ENCODE measurements at regions not wholly inside any gene's neighbourhood (a gene's known extent, or its start where the extent isn't known, plus 50 kb on each side); places are given as distances from the start of the nearest gene placed in this dataset.
A peak's percentile ranks its signal among the peaks of the same experiment; 100 is the strongest.

DNA sequence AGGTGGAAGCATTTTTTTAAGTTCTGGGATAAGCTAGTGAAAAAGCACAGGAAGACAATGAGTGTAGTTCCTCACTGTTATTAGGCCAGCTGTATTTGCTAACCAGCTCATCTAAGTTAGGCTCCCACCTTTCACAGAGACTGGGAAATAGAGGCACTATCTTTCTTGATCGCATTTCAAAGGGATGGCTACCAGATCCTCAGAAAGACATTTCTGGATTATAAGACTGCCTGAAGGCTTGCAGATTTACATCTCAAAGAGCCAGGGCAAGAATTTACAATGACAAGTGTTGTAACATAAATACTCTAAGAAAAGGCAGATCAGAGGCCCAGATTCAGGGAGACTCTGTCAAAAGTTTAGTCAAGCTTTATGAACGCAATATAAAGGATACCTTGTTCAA, 1005.5 kb downstream of the PCDH9 start:
- no peaks in the 10 kb centered on the region for H3K36me3 ChIP-seq (ENCODE audit: low read length)
- TF ChIP-seq, protein P1, sequence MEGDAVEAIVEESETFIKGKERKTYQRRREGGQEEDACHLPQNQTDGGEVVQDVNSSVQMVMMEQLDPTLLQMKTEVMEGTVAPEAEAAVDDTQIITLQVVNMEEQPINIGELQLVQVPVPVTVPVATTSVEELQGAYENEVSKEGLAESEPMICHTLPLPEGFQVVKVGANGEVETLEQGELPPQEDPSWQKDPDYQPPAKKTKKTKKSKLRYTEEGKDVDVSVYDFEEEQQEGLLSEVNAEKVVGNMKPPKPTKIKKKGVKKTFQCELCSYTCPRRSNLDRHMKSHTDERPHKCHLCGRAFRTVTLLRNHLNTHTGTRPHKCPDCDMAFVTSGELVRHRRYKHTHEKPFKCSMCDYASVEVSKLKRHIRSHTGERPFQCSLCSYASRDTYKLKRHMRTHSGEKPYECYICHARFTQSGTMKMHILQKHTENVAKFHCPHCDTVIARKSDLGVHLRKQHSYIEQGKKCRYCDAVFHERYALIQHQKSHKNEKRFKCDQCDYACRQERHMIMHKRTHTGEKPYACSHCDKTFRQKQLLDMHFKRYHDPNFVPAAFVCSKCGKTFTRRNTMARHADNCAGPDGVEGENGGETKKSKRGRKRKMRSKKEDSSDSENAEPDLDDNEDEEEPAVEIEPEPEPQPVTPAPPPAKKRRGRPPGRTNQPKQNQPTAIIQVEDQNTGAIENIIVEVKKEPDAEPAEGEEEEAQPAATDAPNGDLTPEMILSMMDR (IDR thresholded peaks at IDR 0.05; ENCODE audit: insufficient read depth, low read length, poor library complexity, severe bottlenecking): no peak
- no peak for TF ChIP-seq EZH2phosphoT487 (conservative IDR thresholded peaks at IDR 0.05; ENCODE audit: low read length)
- H3K9ac ChIP-seq (ENCODE audit: low read length): no peak overlapping the region
- no peaks in the 10 kb centered on the region for H3K9me3 ChIP-seq (ENCODE audit: insufficient read depth, low read length)
- H3K27ac ChIP-seq (ENCODE audit: low read depth, low read length): no peak overlapping the region
- H2AFZ ChIP-seq (ENCODE audit: low read depth, low read length, severe bottlenecking): peak overlapping the region; percentile 64
- H3F3A ChIP-seq (ENCODE audit: insufficient read depth): no peaks in the 10 kb centered on the region
- H3K4me2 ChIP-seq (ENCODE audit: low read depth, low read length, poor library complexity, severe bottlenecking): no peak overlapping the region
- H3K9me2 ChIP-seq (replicated peaks; ENCODE audit: insufficient read depth, low read length): no peaks in the 10 kb centered on the region
- no peaks in the 10 kb centered on the region for H4K20me1 ChIP-seq (ENCODE audit: low read depth, low read length)
- H3K27me3 ChIP-seq (ENCODE audit: low read length): no peaks in the 10 kb centered on the region
- no peaks in the 10 kb centered on the region for H3K79me2 ChIP-seq (ENCODE audit: insufficient read depth, low read length)
- no peak overlapping the region for H3K4me3 ChIP-seq (ENCODE audit: insufficient read depth, low read length, poor library complexity, severe bottlenecking)

GRCh38 chr13:66222926-66223325, 1007.2 kb downstream of the PCDH9 start:
- no peak overlapping the region for H3K4me3 ChIP-seq (ENCODE audit: insufficient read depth, low read length, poor library complexity, severe bottlenecking)
- no peaks in the 10 kb centered on the region for H3F3A ChIP-seq (ENCODE audit: insufficient read depth)
- H3K9me2 ChIP-seq (replicated peaks; ENCODE audit: insufficient read depth, low read length): no peaks in the 10 kb centered on the region
- no peaks in the 10 kb centered on the region for H3K9me3 ChIP-seq (ENCODE audit: insufficient read depth, low read length)
- peak overlapping the region; percentile 1 for H2AFZ ChIP-seq (ENCODE audit: low read depth, low read length, severe bottlenecking)
- H3K36me3 ChIP-seq (ENCODE audit: low read length): no peaks in the 10 kb centered on the region
- no peak overlapping the region for H3K27ac ChIP-seq (ENCODE audit: low read depth, low read length)
- H3K4me2 ChIP-seq (ENCODE audit: low read depth, low read length, poor library complexity, severe bottlenecking): no peak overlapping the region
- no peak overlapping the region for H3K9ac ChIP-seq (ENCODE audit: low read length)
- H3K79me2 ChIP-seq (ENCODE audit: insufficient read depth, low read length): no peaks in the 10 kb centered on the region
- H3K27me3 ChIP-seq (ENCODE audit: low read length): no peaks in the 10 kb centered on the region
- TF ChIP-seq EZH2phosphoT487 (conservative IDR thresholded peaks at IDR 0.05; ENCODE audit: low read length): no peak
- TF ChIP-seq, protein P1 (IDR thresholded peaks at IDR 0.05; ENCODE audit: insufficient read depth, low read length, poor library complexity, severe bottlenecking): no peak
- H4K20me1 ChIP-seq (ENCODE audit: low read depth, low read length): no peaks in the 10 kb centered on the region

DNA sequence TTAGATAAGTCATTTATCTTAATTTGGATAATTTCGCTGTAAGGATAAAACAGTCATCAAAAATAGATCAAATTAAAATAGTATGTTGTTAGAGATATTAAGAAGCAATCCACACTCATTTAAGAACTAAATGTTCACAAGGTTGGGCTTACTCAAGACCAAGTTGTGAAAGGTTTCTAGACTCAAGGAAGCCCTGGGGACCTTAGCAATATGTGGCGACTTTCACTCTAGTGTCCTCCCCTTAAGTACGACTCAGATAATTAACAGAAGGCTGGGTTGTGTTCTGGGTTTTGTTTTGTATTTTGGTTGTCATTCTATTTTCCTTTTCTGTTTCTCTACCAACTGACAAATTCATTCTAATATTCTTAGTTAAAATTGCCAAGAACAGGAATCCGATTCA, 1008.0 kb downstream of the PCDH9 start:
- no peak overlapping the region for H3K4me2 ChIP-seq (ENCODE audit: low read depth, low read length, poor library complexity, severe bottlenecking)
- H3K9me3 ChIP-seq (ENCODE audit: insufficient read depth, low read length): no peaks in the 10 kb centered on the region
- no peaks in the 10 kb centered on the region for H3K79me2 ChIP-seq (ENCODE audit: insufficient read depth, low read length)
- H3K4me3 ChIP-seq (ENCODE audit: insufficient read depth, low read length, poor library complexity, severe bottlenecking): no peak overlapping the region
- H3K27ac ChIP-seq (ENCODE audit: low read depth, low read length): no peak overlapping the region
- H3K27me3 ChIP-seq (ENCODE audit: low read length): no peaks in the 10 kb centered on the region
- peak overlapping the region; percentile 1 for H2AFZ ChIP-seq (ENCODE audit: low read depth, low read length, severe bottlenecking)
- H3K9me2 ChIP-seq (replicated peaks; ENCODE audit: insufficient read depth, low read length): no peaks in the 10 kb centered on the region
- no peaks in the 10 kb centered on the region for H4K20me1 ChIP-seq (ENCODE audit: low read depth, low read length)
- TF ChIP-seq, protein P1 (IDR thresholded peaks at IDR 0.05; ENCODE audit: insufficient read depth, low read length, poor library complexity, severe bottlenecking): no peak
- TF ChIP-seq EZH2phosphoT487 (conservative IDR thresholded peaks at IDR 0.05; ENCODE audit: low read length): no peak
- no peaks in the 10 kb centered on the region for H3F3A ChIP-seq (ENCODE audit: insufficient read depth)
- H3K36me3 ChIP-seq (ENCODE audit: low read length): no peaks in the 10 kb centered on the region
- no peak overlapping the region for H3K9ac ChIP-seq (ENCODE audit: low read length)

Measured in SU-DHL-6 (cell line).